Keratinocyte (primary cell): ENCODE measurements at regions not wholly inside any gene's neighbourhood (a gene's known extent, or its start where the extent isn't known, plus 50 kb on each side); places are given as distances from the start of the nearest gene placed in this dataset.

Source experiments
- DNase-seq: peaks from one replicate; pipeline ENCODE4 v3.0.0-alpha.2; 2011; ENCODE audit warnings: low read depth, missing footprints, low spot score
- FAIRE-seq: peaks from 2 replicates; lab custom pipeline; 2011; peaks lifted over from hg19 to GRCh38; lab: Jason Lieb, UNC
- H2AFZ ChIP-seq: 2 replicates; pipeline ENCODE4 v1.6.0; 2012; ENCODE audit warnings: low read length, control low read depth, inconsistent platforms; ENCODE audit not compliant: control insufficient read depth
- H3K27ac ChIP-seq: 2 replicates; pipeline ENCODE4 v1.5.1; 2011; ENCODE audit warnings: low read length; ENCODE audit not compliant: control insufficient read depth, insufficient read depth
- H3K27me3 ChIP-seq: 3 replicates; pipeline ENCODE4 v1.6.0; 2011; ENCODE audit warnings: low read length; ENCODE audit not compliant: control insufficient read depth, insufficient read depth; ENCODE audit errors: extremely low read depth
- H3K36me3 ChIP-seq, 2 experiments: 2 replicates in 1 of 2; 3 replicates in 1 of 2; pipeline ENCODE4 v1.5.1; 2011; ENCODE audit warnings: low read length in 2 of 2, mild to moderate bottlenecking in 1 of 2; ENCODE audit not compliant: control insufficient read depth in 2 of 2, insufficient read depth in 2 of 2; ENCODE audit errors: extremely low read depth in 1 of 2
- H3K4me1 ChIP-seq: 3 replicates; pipeline ENCODE4 v1.5.1; 2011; ENCODE audit warnings: low read length; ENCODE audit not compliant: control insufficient read depth, insufficient read depth; ENCODE audit errors: extremely low read depth
- H3K4me2 ChIP-seq: 3 replicates; pipeline ENCODE4 v1.6.0; 2011; ENCODE audit warnings: low read depth, low read length; ENCODE audit not compliant: control insufficient read depth, insufficient read depth; ENCODE audit errors: extremely low read depth
- H3K4me3 ChIP-seq, 3 experiments: fragments of 200-600 bp in 1 of 3; sonication (generic) in 1 of 3; 2 replicates in 2 of 3; 3 replicates in 1 of 3; pipeline ENCODE4 v1.5.1; 2011 to 2016; ENCODE audit warnings: low read length in 3 of 3, mild to moderate bottlenecking in 3 of 3, control low read depth in 2 of 3, inconsistent platforms in 1 of 3, low read depth in 1 of 3, mixed read lengths in 1 of 3, mixed run types in 1 of 3, moderate library complexity in 1 of 3; ENCODE audit not compliant: control insufficient read depth in 2 of 3, insufficient read depth in 2 of 3; ENCODE audit errors: extremely low read depth in 1 of 3
- H3K79me2 ChIP-seq: 2 replicates; pipeline ENCODE4 v1.6.0; 2012; ENCODE audit warnings: low read length; ENCODE audit not compliant: control insufficient read depth, insufficient read depth
- H3K9ac ChIP-seq: 3 replicates; pipeline ENCODE4 v1.6.0; 2011; ENCODE audit warnings: low read length; ENCODE audit not compliant: control insufficient read depth, insufficient read depth; ENCODE audit errors: extremely low read depth
- H3K9me1 ChIP-seq: 3 replicates; pipeline ENCODE4 v1.6.0; 2011; ENCODE audit warnings: low read length; ENCODE audit not compliant: control insufficient read depth, insufficient read depth; ENCODE audit errors: extremely low read depth
- H3K9me3 ChIP-seq: 2 replicates; pipeline ENCODE4 v1.5.1; 2012; ENCODE audit warnings: low read depth, low read length; ENCODE audit not compliant: control insufficient read depth
- H4K20me1 ChIP-seq: 3 replicates; pipeline ENCODE4 v1.6.0; 2011; ENCODE audit warnings: low read length; ENCODE audit not compliant: control insufficient read depth, insufficient read depth; ENCODE audit errors: extremely low read depth
- CTCF ChIP-seq, 3 experiments: IDR thresholded peaks in 1 of 3; conservative IDR thresholded peaks in 1 of 3; optimal IDR thresholded peaks in 1 of 3; 2 replicates in 2 of 3; 3 replicates in 1 of 3; pipeline versions ENCODE3 to v1.5.1; 2011; ENCODE audit warnings: low read length in 3 of 3, mild to moderate bottlenecking in 3 of 3, moderate library complexity in 2 of 3, control low read depth in 1 of 3, inconsistent platforms in 1 of 3; ENCODE audit not compliant: insufficient read depth in 2 of 3; ENCODE audit errors: extremely low read depth in 1 of 3
- EZH2 ChIP-seq: IDR thresholded peaks from one replicate; pipeline ENCODE4 v1.6.1; 2012; ENCODE audit warnings: inconsistent platforms, mild to moderate bottlenecking, low read length, moderate library complexity
- dilution Hi-C: fragments of 300-500 bp; cut with MboI; formaldehyde crosslinking; loops from one replicate; pipeline ENCODE4 v1.7.0; 2020; ENCODE audit warnings: low sequenced_read_pairs; ENCODE audit not compliant: extremely low pct_ligation_motif_present

GRCh38 chr5:27810458-27810857, 772.1 kb upstream of the CDH9 start:
- Histone ChIP-seq H3K36me3 (no peaks in the 10 kb centered on the region), H4K20me1 (no peaks in the 10 kb centered on the region), H3K4me3 (no peak overlapping the region), H2AFZ (no peak overlapping the region), H3K4me1 (no peaks in the 10 kb centered on the region), H3K9me1 (no peaks in the 10 kb centered on the region), H3K27ac (no peak overlapping the region), H3K9ac (no peak overlapping the region), H3K79me2 (no peaks in the 10 kb centered on the region), H3K4me2 (no peak overlapping the region), H3K9me3 (no peaks in the 10 kb centered on the region), H3K27me3 (no peaks in the 10 kb centered on the region)
- dilution Hi-C loops: no loop called here
- DNase-seq: no peak
- no peak for FAIRE-seq
- TF ChIP-seq EZH2 (no peak), CTCF (optimal IDR thresholded peaks at IDR 0.05 in 1 of 3, IDR thresholded peaks at IDR 0.05 in 1 of 3, conservative IDR thresholded peaks at IDR 0.05 in 1 of 3; ENCODE audit: extremely low read depth in 1 of 3, insufficient read depth in 2 of 3, low read length in 3 of 3) (no peak)

GRCh38 chr5:27797220-27797619, 758.8 kb upstream of the CDH9 start:
- Histone ChIP-seq H3K4me2 (no peak overlapping the region), H3K9me1 (no peaks in the 10 kb centered on the region), H3K36me3 (no peaks in the 10 kb centered on the region), H3K9me3 (peaks cover 2% of the 10 kb centered on the region), H3K4me1 (no peaks in the 10 kb centered on the region), H3K4me3 (no peak overlapping the region), H3K27me3 (no peaks in the 10 kb centered on the region), H3K79me2 (no peaks in the 10 kb centered on the region), H2AFZ (no peak overlapping the region), H3K27ac (no peak overlapping the region), H4K20me1 (no peaks in the 10 kb centered on the region), H3K9ac (no peak overlapping the region)
- TF ChIP-seq CTCF (optimal IDR thresholded peaks at IDR 0.05 in 1 of 3, IDR thresholded peaks at IDR 0.05 in 1 of 3, conservative IDR thresholded peaks at IDR 0.05 in 1 of 3; ENCODE audit: extremely low read depth in 1 of 3, insufficient read depth in 2 of 3, low read length in 3 of 3) (no peak), EZH2 (no peak)
- DNase-seq: no peak
- no peak for FAIRE-seq
- dilution Hi-C loops: no loop called here
